ENCODE measurements at regions not wholly inside any gene's neighbourhood (a gene's known extent, or its start where the extent isn't known, plus 50 kb on each side); places are given as distances from the start of the nearest gene placed in this dataset.

- H3K27me3 ChIP-seq (ENCODE audit: insufficient read depth, low read length, poor library complexity, severe bottlenecking): no peaks in the 10 kb centered on the region
- no peak overlapping the region for H3K4me2 ChIP-seq (ENCODE audit: low read depth, low read length, poor library complexity, severe bottlenecking)
- no peak overlapping the region for H2AFZ ChIP-seq (ENCODE audit: low read length)
- no peak overlapping the region for H3K4me3 ChIP-seq (ENCODE audit: low read length, poor library complexity, severe bottlenecking)
- no peaks in the 10 kb centered on the region for H3F3A ChIP-seq (ENCODE audit: low read depth)
- no peaks in the 10 kb centered on the region for H3K9me3 ChIP-seq (ENCODE audit: insufficient read depth, low read depth, low read length)
- peaks cover 2% of the 10 kb centered on the region for H3K4me1 ChIP-seq (ENCODE audit: insufficient read depth, low read length, poor library complexity, severe bottlenecking)
- H3K79me2 ChIP-seq (ENCODE audit: insufficient read depth, low read length): no peaks in the 10 kb centered on the region
- no peaks in the 10 kb centered on the region for H3K36me3 ChIP-seq (ENCODE audit: insufficient read depth, low read length)
- TF ChIP-seq CTCF (conservative IDR thresholded peaks at IDR 0.05; ENCODE audit: low read length): no peak
- TF ChIP-seq EZH2phosphoT487 (IDR thresholded peaks at IDR 0.05; ENCODE audit: borderline replicate concordance): no peak
- no peaks in the 10 kb centered on the region for H3K9me2 ChIP-seq (replicated peaks; ENCODE audit: low read depth, low read length)
- no peak overlapping the region for H3K9ac ChIP-seq (ENCODE audit: low read depth, low read length, poor library complexity, severe bottlenecking)
- no peaks in the 10 kb centered on the region for H4K20me1 ChIP-seq (ENCODE audit: insufficient read depth, low read length, poor library complexity, severe bottlenecking)
Observed at GRCh38 chr1:59126366-59126765, 170.5 kb upstream of the FGGY start.

- H4K20me1 ChIP-seq (ENCODE audit: insufficient read depth, low read length, poor library complexity, severe bottlenecking): no peaks in the 10 kb centered on the region
- TF ChIP-seq CTCF (conservative IDR thresholded peaks at IDR 0.05; ENCODE audit: low read length): no peak
- no peak overlapping the region for H2AFZ ChIP-seq (ENCODE audit: low read length)
- H3K9me3 ChIP-seq (ENCODE audit: insufficient read depth, low read depth, low read length): no peaks in the 10 kb centered on the region
- no peaks in the 10 kb centered on the region for H3K4me1 ChIP-seq (ENCODE audit: insufficient read depth, low read length, poor library complexity, severe bottlenecking)
- H3K36me3 ChIP-seq (ENCODE audit: insufficient read depth, low read length): no peaks in the 10 kb centered on the region
- no peaks in the 10 kb centered on the region for H3F3A ChIP-seq (ENCODE audit: low read depth)
- H3K4me2 ChIP-seq (ENCODE audit: low read depth, low read length, poor library complexity, severe bottlenecking): no peak overlapping the region
- no peak overlapping the region for H3K9ac ChIP-seq (ENCODE audit: low read depth, low read length, poor library complexity, severe bottlenecking)
- H3K79me2 ChIP-seq (ENCODE audit: insufficient read depth, low read length): no peaks in the 10 kb centered on the region
- no peaks in the 10 kb centered on the region for H3K27me3 ChIP-seq (ENCODE audit: insufficient read depth, low read length, poor library complexity, severe bottlenecking)
- no peak overlapping the region for H3K4me3 ChIP-seq (ENCODE audit: low read length, poor library complexity, severe bottlenecking)
- H3K9me2 ChIP-seq (replicated peaks; ENCODE audit: low read depth, low read length): no peaks in the 10 kb centered on the region
Observed at GRCh38 chr1:59128239-59128736, 168.6 kb upstream of the FGGY start.

GRCh38 chr1:59128784-59129227 is 168.1 kb upstream of the FGGY start:
- no peak overlapping the region for H3K4me3 ChIP-seq (ENCODE audit: low read length, poor library complexity, severe bottlenecking)
- H3K9me3 ChIP-seq (ENCODE audit: insufficient read depth, low read depth, low read length): no peaks in the 10 kb centered on the region
- H3K27me3 ChIP-seq (ENCODE audit: insufficient read depth, low read length, poor library complexity, severe bottlenecking): no peaks in the 10 kb centered on the region
- TF ChIP-seq EZH2phosphoT487 (IDR thresholded peaks at IDR 0.05; ENCODE audit: borderline replicate concordance) (no peak), CTCF (conservative IDR thresholded peaks at IDR 0.05; ENCODE audit: low read length) (no peak)
- H2AFZ ChIP-seq (ENCODE audit: low read length): no peak overlapping the region
- no peaks in the 10 kb centered on the region for H3K79me2 ChIP-seq (ENCODE audit: insufficient read depth, low read length)
- H4K20me1 ChIP-seq (ENCODE audit: insufficient read depth, low read length, poor library complexity, severe bottlenecking): no peaks in the 10 kb centered on the region
- no peak overlapping the region for H3K4me2 ChIP-seq (ENCODE audit: low read depth, low read length, poor library complexity, severe bottlenecking)
- H3K9me2 ChIP-seq (replicated peaks; ENCODE audit: low read depth, low read length): no peaks in the 10 kb centered on the region
- H3K9ac ChIP-seq (ENCODE audit: low read depth, low read length, poor library complexity, severe bottlenecking): no peak overlapping the region
- no peaks in the 10 kb centered on the region for H3K4me1 ChIP-seq (ENCODE audit: insufficient read depth, low read length, poor library complexity, severe bottlenecking)
- H3F3A ChIP-seq (ENCODE audit: low read depth): no peaks in the 10 kb centered on the region
- H3K36me3 ChIP-seq (ENCODE audit: insufficient read depth, low read length): no peaks in the 10 kb centered on the region

Data from Loucy (cell line).